HG02884 (cell line): ENCODE measurements at regions not wholly inside any gene's neighbourhood (a gene's known extent, or its start where the extent isn't known, plus 50 kb on each side); places are given as distances from the start of the nearest gene placed in this dataset.

Source experiments
- ATAC-seq: cut with Tn5 transposase; IDR thresholded peaks from one replicate; pipeline ENCODE4 v1.9.1; 2021; ENCODE audit warnings: mild to moderate bottlenecking, moderate library complexity; ENCODE audit not compliant: unreplicated experiment

- no peak for ATAC-seq
Observed at GRCh38 chr10:8374334-8374733, 319.8 kb downstream of the GATA3 start.

GRCh38 chr10:8375137-8375536 is 320.6 kb downstream of the GATA3 start:
- ATAC-seq, result no peak

GRCh38 chr10:8378198-8378983 is 323.9 kb downstream of the GATA3 start:
- no peak for ATAC-seq

- no peak for ATAC-seq
Observed at GRCh38 chr10:8379906-8380832, 325.7 kb downstream of the GATA3 start.

- ATAC-seq, result no peak
Observed at GRCh38 chr10:8380833-8381496, 326.5 kb downstream of the GATA3 start.

GRCh38 chr10:8386781-8387180 is 332.3 kb downstream of the GATA3 start:
- ATAC-seq, result no peak

GRCh38 chr10:8389630-8390029 is 335.1 kb downstream of the GATA3 start:
- ATAC-seq, result no peak

- ATAC-seq, result no peak
Observed at GRCh38 chr10:8392216-8392615, 337.7 kb downstream of the GATA3 start.

- no peak for ATAC-seq
Observed at GRCh38 chr10:8393531-8393930, 339.0 kb downstream of the GATA3 start.

GRCh38 chr10:8396675-8397074 is 342.2 kb downstream of the GATA3 start:
- ATAC-seq, result no peak

- no peak for ATAC-seq
Observed at GRCh38 chr10:8398771-8399170, 344.3 kb downstream of the GATA3 start.

GRCh38 chr10:8400151-8400550 is 345.7 kb downstream of the GATA3 start:
- ATAC-seq, result no peak

- no peak for ATAC-seq
Observed at GRCh38 chr10:8400892-8401291, 346.4 kb downstream of the GATA3 start.

GRCh38 chr10:8401531-8401930 is 347.0 kb downstream of the GATA3 start:
- ATAC-seq, result no peak

- no peak for ATAC-seq
Observed at GRCh38 chr10:8402576-8402975, 348.1 kb downstream of the GATA3 start.

- ATAC-seq, result no peak
Observed at GRCh38 chr10:8403711-8404371, 349.4 kb downstream of the GATA3 start.

GRCh38 chr10:8404721-8405120 is 350.2 kb downstream of the GATA3 start:
- peak; percentile 83 for ATAC-seq

- no peak for ATAC-seq
Observed at GRCh38 chr10:8405596-8405995, 351.1 kb downstream of the GATA3 start.

GRCh38 chr10:8407501-8408021 is 353.1 kb downstream of the GATA3 start:
- no peak for ATAC-seq

GRCh38 chr10:8410506-8410905 is 356.0 kb downstream of the GATA3 start:
- ATAC-seq, result no peak

- ATAC-seq, result no peak
Observed at GRCh38 chr10:8412541-8412940, 358.1 kb downstream of the GATA3 start.
